Progenitor cell of endocrine pancreas (in vitro differentiated cells): ENCODE measurements at regions not wholly inside any gene's neighbourhood (a gene's known extent, or its start where the extent isn't known, plus 50 kb on each side); places are given as distances from the start of the nearest gene placed in this dataset.
"Not testable (repeated sequence)": the region's sequence is repeated elsewhere in the genome, so short reads cannot be mapped to it uniquely, and the experiment has no call there.

Source experiments
- DNase-seq: peaks from one replicate; pipeline ENCODE4 v3.0.0; 2021; ENCODE audit warnings: low spot score; ENCODE audit not compliant: unreplicated experiment
- H3K27ac Mint-ChIP-seq: 2 replicates; pipeline ENCODE4 v1.8.0; 2021; ENCODE audit warnings: mild to moderate bottlenecking, moderate library complexity, mixed read lengths
- H3K27me3 Mint-ChIP-seq: 2 replicates; pipeline ENCODE4 v1.8.0; 2021; ENCODE audit warnings: mixed read lengths
- H3K36me3 Mint-ChIP-seq: 2 replicates; pipeline ENCODE4 v1.8.0; 2022; ENCODE audit warnings: mixed read lengths; ENCODE audit not compliant: insufficient read depth
- H3K4me1 Mint-ChIP-seq: 2 replicates; pipeline ENCODE4 v1.8.0; 2021; ENCODE audit warnings: low read depth, mixed read lengths
- H3K4me3 Mint-ChIP-seq: 2 replicates; pipeline ENCODE4 v1.8.0; 2021; ENCODE audit warnings: low read depth, mild to moderate bottlenecking, moderate library complexity, mixed read lengths
- H3K9me3 Mint-ChIP-seq: 2 replicates; pipeline ENCODE4 v1.8.0; 2021; ENCODE audit warnings: low read depth, mixed read lengths
- CTCF ChIP-seq: fragments of 200-600 bp; sonication (generic); IDR thresholded peaks from one replicate; pipeline ENCODE4 v1.5.0; 2021; ENCODE audit warnings: antibody characterized with exemption, mild to moderate bottlenecking; ENCODE audit not compliant: unreplicated experiment

DNA sequence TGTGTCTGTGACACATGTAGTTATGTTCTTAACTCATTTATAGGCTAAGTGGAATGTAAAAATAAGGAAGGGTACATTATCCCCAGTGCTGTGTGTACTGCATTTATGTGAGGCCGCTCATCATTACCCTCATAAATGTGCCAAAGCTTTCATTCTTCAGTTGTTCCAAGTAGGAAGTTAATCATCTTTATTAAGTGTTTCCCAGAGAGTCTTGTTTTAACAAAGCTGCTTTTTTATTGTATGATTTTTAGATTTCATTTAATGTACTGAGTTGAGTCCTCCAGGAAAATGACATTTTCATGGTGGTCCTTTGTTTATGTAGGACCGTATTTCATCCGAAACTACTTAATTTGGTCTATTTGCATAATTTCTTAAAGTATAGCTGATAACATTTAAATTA is 379.8 kb downstream of the DLEU7 start:
- DNase-seq, result no peak
- H3K36me3 Mint-ChIP-seq, result no peaks in the 10 kb centered on the region
- no peak overlapping the region for H3K27ac Mint-ChIP-seq
- H3K27me3 Mint-ChIP-seq, result no peaks in the 10 kb centered on the region
- H3K4me1 Mint-ChIP-seq, result peaks cover 2% of the 10 kb centered on the region
- TF ChIP-seq CTCF, result no peak
- H3K9me3 Mint-ChIP-seq, result no peaks in the 10 kb centered on the region
- H3K4me3 Mint-ChIP-seq, result no peak overlapping the region

GRCh38 chr13:50464349-50465251 is 378.9 kb downstream of the DLEU7 start:
- no peak overlapping the region for H3K27ac Mint-ChIP-seq
- no peaks in the 10 kb centered on the region for H3K36me3 Mint-ChIP-seq
- TF ChIP-seq CTCF, result no peak
- peaks cover 2% of the 10 kb centered on the region for H3K4me1 Mint-ChIP-seq
- H3K27me3 Mint-ChIP-seq, result no peaks in the 10 kb centered on the region
- DNase-seq, result no peak
- no peak overlapping the region for H3K4me3 Mint-ChIP-seq
- no peaks in the 10 kb centered on the region for H3K9me3 Mint-ChIP-seq

- DNase-seq, result no peak
- Mint-ChIP-seq H3K36me3 (no peaks in the 10 kb centered on the region), H3K4me3 (no peak overlapping the region), H3K9me3 (no peaks in the 10 kb centered on the region), H3K27me3 (no peaks in the 10 kb centered on the region), H3K4me1 (no peaks in the 10 kb centered on the region), H3K27ac (no peak overlapping the region)
- TF ChIP-seq CTCF, result no peak
Observed at GRCh38 chr13:50466456-50466855, 377.0 kb downstream of the DLEU7 start.

DNA sequence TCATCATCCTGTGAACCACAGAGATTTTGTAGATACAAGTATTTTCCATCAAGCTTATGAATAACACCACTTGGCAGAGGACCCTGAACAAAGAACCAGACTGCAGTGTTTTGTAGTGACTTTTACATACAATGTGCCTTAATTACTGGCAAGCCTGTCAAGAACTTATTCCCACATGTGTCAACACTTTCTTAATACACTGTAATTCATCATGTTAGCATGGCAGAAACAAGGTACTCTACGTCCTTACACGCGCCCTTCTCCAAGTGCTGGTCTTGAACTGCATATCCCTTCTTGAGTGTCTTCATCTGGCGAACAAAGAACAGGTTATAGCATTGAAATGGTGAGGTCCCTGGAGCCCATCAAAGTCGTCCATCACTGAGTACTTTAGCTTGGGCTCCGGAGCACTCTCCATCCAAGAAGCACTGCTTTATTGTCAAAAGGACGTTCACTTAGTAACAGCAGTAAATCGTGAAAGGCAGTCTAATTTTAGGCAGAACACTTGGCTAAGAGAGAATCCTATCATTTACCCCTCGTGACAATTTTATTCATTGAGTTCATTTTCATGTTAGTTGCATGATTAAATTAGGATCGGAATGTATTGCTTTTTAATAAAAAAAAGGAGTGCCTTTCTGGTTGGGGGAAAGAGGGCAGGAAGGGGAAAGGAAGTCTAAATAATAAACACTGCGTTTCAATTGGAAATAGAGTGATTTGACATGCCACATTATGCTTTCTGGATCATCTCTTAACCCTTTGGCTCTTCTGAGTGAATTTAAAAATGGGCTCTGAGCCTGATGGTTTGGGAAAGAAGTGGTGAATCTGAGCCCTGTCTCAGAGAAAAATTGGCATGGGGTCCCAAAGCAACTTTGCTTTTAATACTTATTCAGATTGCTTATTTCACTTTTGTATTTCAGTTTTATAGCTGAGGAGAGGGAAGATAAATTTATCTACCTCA is 376.1 kb downstream of the DLEU7 start:
- no peaks in the 10 kb centered on the region for H3K9me3 Mint-ChIP-seq
- H3K4me3 Mint-ChIP-seq, result no peak overlapping the region
- DNase-seq, result no peak
- TF ChIP-seq CTCF, result no peak
- H3K4me1 Mint-ChIP-seq, result no peaks in the 10 kb centered on the region
- H3K27me3 Mint-ChIP-seq, result no peaks in the 10 kb centered on the region
- H3K36me3 Mint-ChIP-seq, result no peaks in the 10 kb centered on the region
- no peak overlapping the region for H3K27ac Mint-ChIP-seq

GRCh38 chr13:50468849-50469669 is 374.4 kb downstream of the DLEU7 start:
- Mint-ChIP-seq H3K27ac (no peak overlapping the region), H3K27me3 (no peaks in the 10 kb centered on the region), H3K4me1 (no peaks in the 10 kb centered on the region), H3K9me3 (no peaks in the 10 kb centered on the region), H3K36me3 (no peaks in the 10 kb centered on the region), H3K4me3 (no peak overlapping the region)
- DNase-seq, result no peak
- no peak for TF ChIP-seq CTCF

DNA sequence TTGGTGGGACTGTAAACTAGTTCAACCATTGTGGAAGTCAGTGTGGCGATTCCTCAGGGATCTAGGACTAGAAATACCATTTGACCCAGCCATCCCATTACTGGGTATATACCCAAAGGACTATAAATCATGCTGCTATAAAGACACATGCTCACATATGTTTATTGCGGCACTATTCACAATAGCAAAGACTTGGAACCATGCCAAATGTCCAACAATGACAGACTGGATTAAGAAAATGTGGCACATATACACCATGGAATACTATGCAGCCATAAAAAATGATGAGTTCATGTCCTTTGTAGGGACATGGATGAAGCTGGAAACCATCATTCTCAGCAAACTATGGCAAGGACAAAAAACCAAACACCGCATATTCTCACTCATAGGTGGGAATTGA is 370.4 kb downstream of the DLEU7 start:
- H3K9me3 Mint-ChIP-seq, H3K36me3 Mint-ChIP-seq, DNase-seq, H3K27me3 Mint-ChIP-seq, H3K4me1 Mint-ChIP-seq, H3K4me3 Mint-ChIP-seq, H3K27ac Mint-ChIP-seq: not testable (repeated sequence)
